ENCODE measurements at regions not wholly inside any gene's neighbourhood (a gene's known extent, or its start where the extent isn't known, plus 50 kb on each side); places are given as distances from the start of the nearest gene placed in this dataset.
"Not testable (repeated sequence)": the region's sequence is repeated elsewhere in the genome, so short reads cannot be mapped to it uniquely, and the experiment has no call there.

DNA sequence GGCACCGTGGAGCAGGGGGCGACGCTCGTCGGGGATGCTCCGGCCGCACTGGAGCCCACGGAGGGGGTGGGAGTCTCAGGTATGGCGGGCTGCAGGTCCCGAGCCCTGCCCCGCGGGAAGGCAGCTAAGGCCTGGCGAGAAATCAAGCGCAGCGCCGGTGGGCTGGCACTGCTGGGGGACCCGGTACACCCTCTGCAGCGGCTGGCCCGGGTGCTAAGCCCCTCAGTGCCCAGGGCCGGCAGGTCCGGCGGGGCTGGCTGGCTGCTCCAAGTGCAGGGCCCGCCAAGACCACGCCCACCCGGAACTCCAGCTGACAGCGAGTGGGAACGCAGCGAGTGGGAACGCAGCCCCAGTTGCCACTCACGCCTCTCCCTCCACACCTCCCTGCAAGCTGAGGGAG is 676.4 kb downstream of the SI start:
- H3K4me3 ChIP-seq (ENCODE audit: low read depth, low read length) = no peak overlapping the region
- H3K27ac ChIP-seq (ENCODE audit: low read depth, low read length) = no peak overlapping the region
- no peaks in the 10 kb centered on the region for H3K79me2 ChIP-seq (ENCODE audit: control insufficient read depth, insufficient read depth, low read length, unreplicated experiment)

DNA sequence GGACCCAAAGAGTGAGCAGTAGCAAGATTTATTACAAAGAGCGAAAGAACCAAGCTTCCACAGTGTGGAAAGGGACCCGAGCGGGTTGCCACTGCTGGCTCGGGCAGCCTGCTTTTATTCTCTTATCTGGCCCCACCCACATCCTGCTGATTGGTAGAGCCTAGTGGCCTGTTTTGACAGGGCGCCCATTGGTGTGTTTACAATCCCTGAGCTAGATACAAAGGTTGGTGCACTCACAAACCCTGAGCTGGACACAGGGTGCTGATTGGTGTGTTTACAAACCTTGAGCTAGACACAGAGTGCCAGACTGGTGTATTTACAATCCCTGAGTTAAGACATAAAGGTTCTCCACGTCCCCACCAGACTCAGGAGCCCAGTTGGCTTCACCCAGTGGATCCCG is 676.9 kb downstream of the SI start:
- not testable (repeated sequence) for H3K36me3 ChIP-seq (ENCODE audit: insufficient read depth, low read length); H3K27ac ChIP-seq (ENCODE audit: low read depth, low read length); H3K4me1 ChIP-seq (ENCODE audit: control insufficient read depth, insufficient read depth, low read length, unreplicated experiment); H3K27me3 ChIP-seq (ENCODE audit: insufficient read depth, low read length); H3K4me3 ChIP-seq (ENCODE audit: low read depth, low read length); H3K79me2 ChIP-seq (ENCODE audit: control insufficient read depth, insufficient read depth, low read length, unreplicated experiment); H2AFZ ChIP-seq (ENCODE audit: low read length, unreplicated experiment)

More for the DNA sequence above, 676.4 kb downstream of the SI start:
- H3K36me3 ChIP-seq (ENCODE audit: insufficient read depth, low read length) = no peaks in the 10 kb centered on the region
- no peaks in the 10 kb centered on the region for H3K4me1 ChIP-seq (ENCODE audit: control insufficient read depth, insufficient read depth, low read length, unreplicated experiment)
- H3K27me3 ChIP-seq (ENCODE audit: insufficient read depth, low read length) = no peaks in the 10 kb centered on the region
- no peak overlapping the region for H2AFZ ChIP-seq (ENCODE audit: low read length, unreplicated experiment)

GRCh38 chr3:164397462-164397861 is 680.8 kb downstream of the SI start:
- H3K36me3 ChIP-seq (ENCODE audit: insufficient read depth, low read length) = no peaks in the 10 kb centered on the region
- no peak overlapping the region for H3K27ac ChIP-seq (ENCODE audit: low read depth, low read length)
- H3K27me3 ChIP-seq (ENCODE audit: insufficient read depth, low read length) = no peaks in the 10 kb centered on the region
- H3K4me3 ChIP-seq (ENCODE audit: low read depth, low read length) = no peak overlapping the region
- no peaks in the 10 kb centered on the region for H3K79me2 ChIP-seq (ENCODE audit: control insufficient read depth, insufficient read depth, low read length, unreplicated experiment)
- no peaks in the 10 kb centered on the region for H3K4me1 ChIP-seq (ENCODE audit: control insufficient read depth, insufficient read depth, low read length, unreplicated experiment)
- H2AFZ ChIP-seq (ENCODE audit: low read length, unreplicated experiment) = no peak overlapping the region

DNA sequence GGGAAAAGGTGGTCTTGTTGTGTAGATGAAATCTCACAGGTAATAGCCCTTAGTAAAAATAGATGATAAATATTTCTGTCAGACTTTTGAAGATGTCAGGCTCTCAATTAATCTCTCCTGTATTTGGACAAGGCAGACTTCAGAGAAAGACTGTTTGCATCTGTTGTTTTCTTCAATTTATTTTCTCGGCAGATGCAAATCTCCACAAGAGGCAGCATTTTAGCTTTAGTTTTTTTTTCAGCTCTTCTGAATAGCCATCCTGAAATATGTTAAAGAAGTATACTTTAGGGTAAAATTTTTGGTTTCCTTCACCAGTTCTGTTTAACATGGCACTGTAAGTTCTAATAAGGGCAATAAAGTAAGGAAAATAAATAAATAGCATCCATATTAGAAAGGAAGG is 685.1 kb downstream of the SI start:
- H3K27me3 ChIP-seq (ENCODE audit: insufficient read depth, low read length) = no peaks in the 10 kb centered on the region
- H3K79me2 ChIP-seq (ENCODE audit: control insufficient read depth, insufficient read depth, low read length, unreplicated experiment) = no peaks in the 10 kb centered on the region
- no peaks in the 10 kb centered on the region for H3K4me1 ChIP-seq (ENCODE audit: control insufficient read depth, insufficient read depth, low read length, unreplicated experiment)
- no peak overlapping the region for H3K4me3 ChIP-seq (ENCODE audit: low read depth, low read length)
- no peak overlapping the region for H2AFZ ChIP-seq (ENCODE audit: low read length, unreplicated experiment)
- H3K27ac ChIP-seq (ENCODE audit: low read depth, low read length) = no peak overlapping the region
- no peaks in the 10 kb centered on the region for H3K36me3 ChIP-seq (ENCODE audit: insufficient read depth, low read length)

DNA sequence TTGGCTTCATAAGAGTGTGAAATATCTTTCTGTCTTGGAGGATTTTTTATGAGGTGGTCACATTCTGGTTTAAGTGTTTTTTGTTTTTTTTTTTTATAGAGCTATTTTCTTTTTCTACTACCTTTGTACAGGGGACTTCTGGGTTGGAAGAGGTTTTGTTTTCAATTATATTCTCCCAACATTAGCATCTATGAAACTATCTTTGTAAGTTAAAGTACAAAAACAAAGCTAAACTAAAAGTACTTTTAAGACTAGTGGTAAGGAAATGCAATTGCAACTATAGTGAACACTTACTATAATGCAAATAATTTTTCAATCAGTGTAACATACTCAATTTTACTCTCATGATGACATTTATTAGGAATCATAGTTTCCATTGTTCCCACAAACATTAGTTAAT is 688.2 kb downstream of the SI start:
- H3K27ac ChIP-seq (ENCODE audit: low read depth, low read length) = no peak overlapping the region
- H3K4me1 ChIP-seq (ENCODE audit: control insufficient read depth, insufficient read depth, low read length, unreplicated experiment) = no peaks in the 10 kb centered on the region
- no peaks in the 10 kb centered on the region for H3K79me2 ChIP-seq (ENCODE audit: control insufficient read depth, insufficient read depth, low read length, unreplicated experiment)
- no peaks in the 10 kb centered on the region for H3K36me3 ChIP-seq (ENCODE audit: insufficient read depth, low read length)
- no peak overlapping the region for H3K4me3 ChIP-seq (ENCODE audit: low read depth, low read length)
- no peaks in the 10 kb centered on the region for H3K27me3 ChIP-seq (ENCODE audit: insufficient read depth, low read length)
- H2AFZ ChIP-seq (ENCODE audit: low read length, unreplicated experiment) = no peak overlapping the region

DNA sequence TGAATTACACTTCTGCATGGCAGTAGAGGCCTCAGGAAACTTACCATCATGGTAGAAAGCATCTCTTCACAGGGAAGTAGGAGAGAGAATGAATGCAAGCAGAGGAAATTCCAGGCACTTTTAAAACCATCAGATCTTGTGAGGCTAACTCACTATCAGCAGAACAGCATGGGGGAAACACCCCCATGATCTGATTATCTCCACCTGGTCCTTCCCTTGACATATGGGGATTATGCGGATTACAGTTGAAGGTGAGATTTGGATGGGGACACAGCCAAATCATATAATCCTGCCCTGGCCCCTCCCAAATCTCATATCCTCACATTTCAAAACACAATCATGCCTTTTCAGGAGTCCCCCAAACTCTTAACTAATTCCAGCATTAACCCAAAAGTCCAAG is 691.1 kb downstream of the SI start:
- Histone ChIP-seq H3K79me2 (ENCODE audit: control insufficient read depth, insufficient read depth, low read length, unreplicated experiment) (no peaks in the 10 kb centered on the region), H3K27ac (ENCODE audit: low read depth, low read length) (no peak overlapping the region), H2AFZ (ENCODE audit: low read length, unreplicated experiment) (no peak overlapping the region), H3K36me3 (ENCODE audit: insufficient read depth, low read length) (no peaks in the 10 kb centered on the region), H3K4me1 (ENCODE audit: control insufficient read depth, insufficient read depth, low read length, unreplicated experiment) (no peaks in the 10 kb centered on the region), H3K4me3 (ENCODE audit: low read depth, low read length) (no peak overlapping the region), H3K27me3 (ENCODE audit: insufficient read depth, low read length) (no peaks in the 10 kb centered on the region)

DNA sequence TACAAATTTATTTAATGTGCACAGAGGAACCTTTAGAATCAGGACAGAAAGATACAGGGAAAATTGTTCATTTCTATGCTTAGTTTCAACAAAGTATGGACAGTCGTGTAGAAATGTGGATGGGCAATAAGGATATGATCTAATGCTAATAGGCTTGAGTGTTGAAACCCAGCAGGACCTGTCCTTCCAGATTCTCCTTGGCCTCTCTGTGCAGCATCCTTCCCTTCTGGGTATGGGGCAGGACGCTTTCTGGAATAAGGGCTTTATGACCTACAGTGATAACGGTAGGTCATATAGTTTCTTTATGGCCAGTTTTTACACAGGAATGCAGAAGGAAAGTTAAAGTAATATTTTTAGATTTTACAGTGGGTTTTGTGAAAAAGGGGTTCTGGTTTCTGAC is 698.1 kb downstream of the SI start:
- Histone ChIP-seq H3K27me3 (ENCODE audit: insufficient read depth, low read length) (no peaks in the 10 kb centered on the region), H2AFZ (ENCODE audit: low read length, unreplicated experiment) (no peak overlapping the region), H3K4me3 (ENCODE audit: low read depth, low read length) (no peak overlapping the region), H3K36me3 (ENCODE audit: insufficient read depth, low read length) (no peaks in the 10 kb centered on the region), H3K4me1 (ENCODE audit: control insufficient read depth, insufficient read depth, low read length, unreplicated experiment) (peaks cover 3% of the 10 kb centered on the region), H3K79me2 (ENCODE audit: control insufficient read depth, insufficient read depth, low read length, unreplicated experiment) (no peaks in the 10 kb centered on the region), H3K27ac (ENCODE audit: low read depth, low read length) (no peak overlapping the region)

DNA sequence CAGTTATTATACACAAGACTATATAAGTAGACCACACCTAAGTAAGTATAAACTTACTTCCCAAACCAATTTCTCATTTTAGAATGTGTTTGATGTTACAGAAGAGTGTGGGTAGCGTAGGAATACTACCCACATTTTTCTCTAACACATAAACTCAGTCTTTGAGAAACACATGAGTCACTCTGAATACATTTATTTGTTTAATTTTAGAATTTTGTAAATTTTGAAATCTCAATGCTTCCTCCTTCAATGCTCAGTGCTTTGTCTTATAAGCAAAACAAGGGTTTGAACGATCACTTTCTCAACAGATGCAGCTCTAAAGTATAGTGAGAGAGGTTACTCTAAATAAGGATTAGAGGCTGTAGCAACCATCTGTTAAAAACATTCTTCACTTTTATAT is 700.8 kb downstream of the SI start:
- Histone ChIP-seq H3K79me2 (ENCODE audit: control insufficient read depth, insufficient read depth, low read length, unreplicated experiment) (no peaks in the 10 kb centered on the region), H2AFZ (ENCODE audit: low read length, unreplicated experiment) (no peak overlapping the region), H3K27ac (ENCODE audit: low read depth, low read length) (no peak overlapping the region), H3K4me3 (ENCODE audit: low read depth, low read length) (no peak overlapping the region), H3K4me1 (ENCODE audit: control insufficient read depth, insufficient read depth, low read length, unreplicated experiment) (peaks cover 3% of the 10 kb centered on the region), H3K36me3 (ENCODE audit: insufficient read depth, low read length) (no peaks in the 10 kb centered on the region), H3K27me3 (ENCODE audit: insufficient read depth, low read length) (no peaks in the 10 kb centered on the region)

DNA sequence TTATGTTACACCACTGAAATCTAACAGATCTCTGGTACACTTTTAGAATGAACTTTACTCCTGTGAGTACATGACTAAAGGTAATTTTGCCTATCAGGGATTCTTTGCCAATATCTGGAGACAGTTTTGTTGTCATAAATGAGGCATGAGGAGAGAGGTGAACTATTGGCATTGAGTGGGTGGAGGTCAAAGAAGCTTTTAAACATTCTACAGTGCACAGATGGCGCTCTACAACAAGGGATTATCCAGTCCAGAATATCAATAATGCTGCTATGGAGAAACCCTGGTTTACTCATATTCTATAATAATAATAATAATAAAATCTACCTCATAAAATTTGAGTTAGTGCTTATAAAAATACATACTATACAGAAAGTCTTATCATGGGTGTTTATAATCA is 702.3 kb downstream of the SI start:
- H3K27ac ChIP-seq (ENCODE audit: low read depth, low read length) = no peak overlapping the region
- H2AFZ ChIP-seq (ENCODE audit: low read length, unreplicated experiment) = no peak overlapping the region
- H3K27me3 ChIP-seq (ENCODE audit: insufficient read depth, low read length) = no peaks in the 10 kb centered on the region
- no peak overlapping the region for H3K4me3 ChIP-seq (ENCODE audit: low read depth, low read length)
- H3K79me2 ChIP-seq (ENCODE audit: control insufficient read depth, insufficient read depth, low read length, unreplicated experiment) = no peaks in the 10 kb centered on the region
- peaks cover 3% of the 10 kb centered on the region for H3K4me1 ChIP-seq (ENCODE audit: control insufficient read depth, insufficient read depth, low read length, unreplicated experiment)
- no peaks in the 10 kb centered on the region for H3K36me3 ChIP-seq (ENCODE audit: insufficient read depth, low read length)

GRCh38 chr3:164375538-164375937 is 702.8 kb downstream of the SI start:
- no peaks in the 10 kb centered on the region for H3K27me3 ChIP-seq (ENCODE audit: insufficient read depth, low read length)
- no peak overlapping the region; the same call in 1 of the 2 replicates for H3K27ac ChIP-seq (ENCODE audit: low read depth, low read length)
- H3K4me1 ChIP-seq (ENCODE audit: control insufficient read depth, insufficient read depth, low read length, unreplicated experiment) = peaks cover 3% of the 10 kb centered on the region
- no peak overlapping the region for H3K4me3 ChIP-seq (ENCODE audit: low read depth, low read length)
- H3K79me2 ChIP-seq (ENCODE audit: control insufficient read depth, insufficient read depth, low read length, unreplicated experiment) = no peaks in the 10 kb centered on the region
- no peaks in the 10 kb centered on the region for H3K36me3 ChIP-seq (ENCODE audit: insufficient read depth, low read length)
- no peak overlapping the region for H2AFZ ChIP-seq (ENCODE audit: low read length, unreplicated experiment)

- no peaks in the 10 kb centered on the region for H3K79me2 ChIP-seq (ENCODE audit: control insufficient read depth, insufficient read depth, low read length, unreplicated experiment)
- H3K27me3 ChIP-seq (ENCODE audit: insufficient read depth, low read length) = no peaks in the 10 kb centered on the region
- H3K36me3 ChIP-seq (ENCODE audit: insufficient read depth, low read length) = no peaks in the 10 kb centered on the region
- no peak overlapping the region for H3K27ac ChIP-seq (ENCODE audit: low read depth, low read length)
- no peak overlapping the region for H3K4me3 ChIP-seq (ENCODE audit: low read depth, low read length)
- H2AFZ ChIP-seq (ENCODE audit: low read length, unreplicated experiment) = no peak overlapping the region
- H3K4me1 ChIP-seq (ENCODE audit: control insufficient read depth, insufficient read depth, low read length, unreplicated experiment) = peaks cover 3% of the 10 kb centered on the region
These were observed 706.6 kb downstream of the SI start for GRCh38 chr3:164371681-164372080.

DNA sequence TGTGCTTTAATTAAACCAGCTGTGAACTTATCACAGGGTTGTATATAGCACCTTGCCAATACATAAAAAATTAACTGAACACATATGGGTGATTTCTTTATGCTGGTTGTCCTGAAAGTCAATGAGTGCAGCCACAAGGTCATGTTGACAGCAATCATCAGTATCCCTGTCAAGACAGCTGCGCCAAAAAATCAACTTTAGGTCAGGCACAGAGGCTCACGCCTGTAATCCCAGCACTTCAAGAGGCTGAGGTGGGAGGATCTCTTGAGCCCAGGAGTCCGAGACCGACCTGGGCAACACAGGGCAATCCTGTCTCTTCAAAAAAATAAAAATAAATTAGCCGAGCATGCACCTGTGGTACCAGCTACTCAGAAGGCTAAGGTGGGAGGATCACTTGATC is 707.3 kb downstream of the SI start:
- H3K4me1 ChIP-seq (ENCODE audit: control insufficient read depth, insufficient read depth, low read length, unreplicated experiment) = peaks cover 2% of the 10 kb centered on the region
- H3K27ac ChIP-seq (ENCODE audit: low read depth, low read length) = no peak overlapping the region
- H3K27me3 ChIP-seq (ENCODE audit: insufficient read depth, low read length) = no peaks in the 10 kb centered on the region
- H3K36me3 ChIP-seq (ENCODE audit: insufficient read depth, low read length) = no peaks in the 10 kb centered on the region
- no peak overlapping the region for H2AFZ ChIP-seq (ENCODE audit: low read length, unreplicated experiment)
- H3K79me2 ChIP-seq (ENCODE audit: control insufficient read depth, insufficient read depth, low read length, unreplicated experiment) = no peaks in the 10 kb centered on the region
- no peak overlapping the region for H3K4me3 ChIP-seq (ENCODE audit: low read depth, low read length)
